ENCODE measurements at regions not wholly inside any gene's neighbourhood (a gene's known extent, or its start where the extent isn't known, plus 50 kb on each side); places are given as distances from the start of the nearest gene placed in this dataset.

- intact Hi-C loops (cut with DNase I) = no loop called here
- H3K4me1 ChIP-seq = peaks cover 0 to 28% (median 0%) of the 10 kb centered on the region in 9 donors
- no peaks in the 10 kb centered on the region for H3K36me3 ChIP-seq
- 93 to 94% methylated on average over 5 of the region's 5 CpGs for WGBS, 2 donors
- no peak for ATAC-seq
- no peak for DNase-seq
- peak overlapping the region in 1 of 10 donors; percentile 82 for H3K27ac ChIP-seq
- H3K4me3 ChIP-seq = no peak overlapping the region
- TF ChIP-seq CTCF (IDR thresholded peaks at IDR 0.05) = no peak
- H3K9me3 ChIP-seq = no peaks in the 10 kb centered on the region
- H3K27me3 ChIP-seq = no peaks in the 10 kb centered on the region
Measured at GRCh38 chr5:34585601-34586104, 70.5 kb upstream of the RAI14 start.

DNA sequence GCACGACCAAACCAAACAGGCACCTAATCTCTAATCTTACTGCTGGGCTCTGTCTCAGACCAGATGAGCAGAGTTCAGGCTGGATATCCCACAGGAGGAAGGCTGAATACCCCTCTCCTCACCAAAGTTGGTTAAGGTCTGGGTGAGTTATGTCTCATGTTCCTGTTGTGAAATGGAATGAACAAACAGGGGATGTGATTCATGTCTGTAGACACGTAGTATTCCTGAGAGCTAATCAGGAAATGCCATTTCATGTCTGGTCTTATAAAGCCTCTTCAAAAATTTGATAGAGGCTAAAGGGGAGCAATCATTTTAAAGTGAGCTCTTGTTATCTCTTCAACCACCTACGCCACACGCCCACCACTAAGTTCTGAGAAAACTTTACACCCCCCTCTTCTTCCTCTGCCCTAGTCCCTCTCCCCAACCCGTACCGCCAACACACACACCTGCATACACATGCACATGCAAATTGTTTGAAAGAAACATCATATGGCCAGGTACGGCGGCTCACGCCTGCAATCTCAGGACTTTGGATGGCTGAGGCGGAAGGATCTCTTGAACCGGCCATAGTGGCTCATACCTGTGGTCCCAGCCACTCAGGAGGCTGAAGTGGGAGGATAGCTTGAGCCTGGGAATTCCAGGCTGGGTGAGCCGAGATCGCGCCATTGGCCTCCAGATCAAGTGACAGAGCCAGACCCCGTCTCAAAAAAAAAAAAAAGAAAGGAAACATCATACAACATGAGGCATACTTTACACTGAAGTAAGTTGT lies 69.8 kb upstream of the RAI14 start:
- ATAC-seq (peak in 2 of 8 donors; percentile 39 to 63), DNase-seq (no peak)
- 90 to 91% methylated on average over 15 of the region's 15 CpGs for WGBS, 2 donors
- no peak for TF ChIP-seq CTCF (IDR thresholded peaks at IDR 0.05)
- intact Hi-C loops (cut with DNase I) = no loop called here
- H3K9me3 ChIP-seq = no peaks in the 10 kb centered on the region
- no peaks in the 10 kb centered on the region for H3K27me3 ChIP-seq
- peak overlapping the region in 1 of 10 donors; percentile 82 for H3K27ac ChIP-seq
- H3K4me3 ChIP-seq = no peak overlapping the region
- H3K4me1 ChIP-seq = peaks cover 0 to 28% (median 0%) of the 10 kb centered on the region in 9 donors
- H3K36me3 ChIP-seq = no peaks in the 10 kb centered on the region

GRCh38 chr5:34587355-34588241 lies 68.5 kb upstream of the RAI14 start:
- peaks cover 0 to 28% (median 0%) of the 10 kb centered on the region in 9 donors for H3K4me1 ChIP-seq
- no peak overlapping the region for H3K4me3 ChIP-seq
- H3K27ac ChIP-seq = peak overlapping the region in 1 of 10 donors; percentile 57
- peaks cover 0 to 6% (median 0%) of the 10 kb centered on the region in 7 donors for H3K27me3 ChIP-seq
- TF ChIP-seq CTCF (IDR thresholded peaks at IDR 0.05) = no peak
- no peaks in the 10 kb centered on the region for H3K36me3 ChIP-seq
- WGBS, 2 donors = 67 to 82% methylated on average over 6 of the region's 6 CpGs
- DNase-seq (no peak), ATAC-seq (no peak)
- no peaks in the 10 kb centered on the region for H3K9me3 ChIP-seq
- intact Hi-C loops (cut with DNase I) = no loop called here

GRCh38 chr5:34589832-34590231 lies 66.3 kb upstream of the RAI14 start:
- peaks cover 0 to 24% (median 0%) of the 10 kb centered on the region in 9 donors for H3K4me1 ChIP-seq
- DNase-seq (no peak), ATAC-seq (no peak)
- H3K4me3 ChIP-seq = no peak overlapping the region
- TF ChIP-seq CTCF (IDR thresholded peaks at IDR 0.05) = no peak
- H3K27me3 ChIP-seq = peaks cover 0 to 6% (median 0%) of the 10 kb centered on the region in 7 donors
- no peak overlapping the region for H3K27ac ChIP-seq
- intact Hi-C loops (cut with DNase I) = no loop called here
- no peaks in the 10 kb centered on the region for H3K36me3 ChIP-seq
- 98 to 100% methylated on average over 2 of the region's 2 CpGs for WGBS, 2 donors
- H3K9me3 ChIP-seq = no peaks in the 10 kb centered on the region

All from heart right ventricle (tissue), 16 donors.